Natural killer cell (primary cell): ENCODE measurements at regions not wholly inside any gene's neighbourhood (a gene's known extent, or its start where the extent isn't known, plus 50 kb on each side); places are given as distances from the start of the nearest gene placed in this dataset.

ENCODE experiments used
- ATAC-seq, 3 donors: fragments of 150-1000 bp in 2 of 3; fragments of 200-7000 bp in 1 of 3; cut with Tn5 transposase; 1 replicate in 1 of 3; 2 replicates in 2 of 3; pipeline ENCODE4 v1.10.0; 2021; ENCODE audit warnings: mild to moderate bottlenecking in 2 of 3, moderate library complexity in 2 of 3
- DNase-seq, 2 donors: peaks; one replicate each; pipeline versions ENCODE4 v3.0.0 to v3.0.0-alpha.2; 2013 to 2021; ENCODE audit warnings: mixed read lengths in 1 of 2
- H3K27ac ChIP-seq: one replicate; pipeline ENCODE4 v1.5.1; 2013; ENCODE audit warnings: mild to moderate bottlenecking, low read length
- H3K27me3 ChIP-seq: one replicate; pipeline ENCODE4 v1.6.1; 2013; ENCODE audit warnings: low read length; ENCODE audit not compliant: control insufficient read depth, insufficient read depth
- H3K36me3 ChIP-seq: one replicate; pipeline ENCODE4 v1.6.1; 2013; ENCODE audit warnings: low read length; ENCODE audit not compliant: control insufficient read depth, insufficient read depth
- H3K4me1 ChIP-seq: one replicate; pipeline ENCODE4 v1.6.1; 2013; ENCODE audit warnings: low read length; ENCODE audit not compliant: control insufficient read depth, insufficient read depth
- H3K4me3 ChIP-seq: one replicate; pipeline ENCODE4 v1.5.1; 2013; ENCODE audit warnings: low read length
- H3K9me3 ChIP-seq: one replicate; pipeline ENCODE4 v1.6.1; 2013; ENCODE audit warnings: low read length; ENCODE audit not compliant: control insufficient read depth, insufficient read depth
- H3K27ac Mint-ChIP-seq, 2 donors: one replicate each; pipeline ENCODE4 v1.8.0; 2022; ENCODE audit warnings: mild to moderate bottlenecking in 2 of 2, mixed read lengths in 2 of 2, moderate library complexity in 1 of 2
- H3K27me3 Mint-ChIP-seq, 2 donors: one replicate each; pipeline ENCODE4 v1.8.0; 2022; ENCODE audit warnings: low read depth in 2 of 2, mixed read lengths in 2 of 2
- H3K36me3 Mint-ChIP-seq: one replicate; pipeline ENCODE4 v1.8.0; 2022; ENCODE audit warnings: mixed read lengths
- H3K4me1 Mint-ChIP-seq, 2 donors: one replicate each; pipeline ENCODE4 v1.8.0; 2022; ENCODE audit warnings: mixed read lengths in 2 of 2
- H3K4me3 Mint-ChIP-seq: one replicate; pipeline ENCODE4 v1.8.0; 2022; ENCODE audit warnings: mild to moderate bottlenecking, moderate library complexity, mixed read lengths
- H3K9me3 Mint-ChIP-seq, 2 donors: one replicate each; pipeline ENCODE4 v1.8.0; 2022; ENCODE audit warnings: mixed read lengths in 2 of 2
- CTCF ChIP-seq: fragments of 200-600 bp; IDR thresholded peaks from one replicate; pipeline ENCODE4 v1.8.0; 2022; ENCODE audit warnings: antibody characterized with exemption
- WGBS: methylation state at CpG from one replicate; pipeline ENCODE4 v1.1.7; 2013; ENCODE audit warnings: missing lambda C conversion rate; ENCODE audit not compliant: insufficient coverage; 5-methylcytosine and 5-hydroxymethylcytosine counted together
- intact Hi-C: fragments of 100-400 bp; cut with micrococcal nuclease; formaldehyde crosslinking; loops from one replicate; pipeline ENCODE4 v1.14.2; 2022

- no peak for TF ChIP-seq CTCF
- 77% methylated on average over 9 of the region's 9 CpGs for whole genome bisulfite sequencing
Observed at GRCh38 chr11:134667505-134667904, 255.5 kb upstream of the B3GAT1 start.

GRCh38 chr11:134667175-134667500 lies 255.1 kb upstream of the B3GAT1 start:
- Histone ChIP-seq H3K9me3 (no peaks in the 10 kb centered on the region), H3K27me3 (no peaks in the 10 kb centered on the region), H3K4me1 (no peaks in the 10 kb centered on the region), H3K36me3 (no peaks in the 10 kb centered on the region), H3K27ac (no peak overlapping the region), H3K4me3 (no peak overlapping the region)
- 76% methylated on average over 4 of the region's 4 CpGs for WGBS
- peaks cover 12 to 13% of the 10 kb centered on the region in 2 donors for H3K27me3 Mint-ChIP-seq
- H3K4me1 Mint-ChIP-seq, result no peaks in the 10 kb centered on the region
- DNase-seq, result no peak
- no peaks in the 10 kb centered on the region for H3K9me3 Mint-ChIP-seq
- no peak for ATAC-seq
- no peak overlapping the region for H3K4me3 Mint-ChIP-seq
- H3K36me3 Mint-ChIP-seq, result no peaks in the 10 kb centered on the region
- intact Hi-C loops, result no loop called here
- no peak overlapping the region for H3K27ac Mint-ChIP-seq
- TF ChIP-seq CTCF, result no peak

More at GRCh38 chr11:134667505-134667904, 255.5 kb upstream of the B3GAT1 start:
- intact Hi-C loops, result no loop called here
- H3K27ac ChIP-seq, result no peak overlapping the region
- no peak overlapping the region for H3K27ac Mint-ChIP-seq
- H3K4me3 ChIP-seq, result no peak overlapping the region
- peaks cover 15 to 16% of the 10 kb centered on the region in 2 donors for H3K27me3 Mint-ChIP-seq
- H3K4me1 Mint-ChIP-seq, result no peaks in the 10 kb centered on the region
- DNase-seq (no peak), ATAC-seq (no peak)
- H3K36me3 ChIP-seq, result no peaks in the 10 kb centered on the region
- no peaks in the 10 kb centered on the region for H3K27me3 ChIP-seq
- no peaks in the 10 kb centered on the region for H3K9me3 ChIP-seq
- H3K9me3 Mint-ChIP-seq, result no peaks in the 10 kb centered on the region
- no peaks in the 10 kb centered on the region for H3K36me3 Mint-ChIP-seq
- H3K4me3 Mint-ChIP-seq, result no peak overlapping the region
- H3K4me1 ChIP-seq, result no peaks in the 10 kb centered on the region

GRCh38 chr11:134666273-134667174 lies 254.5 kb upstream of the B3GAT1 start:
- ATAC-seq (no peak), DNase-seq (no peak)
- Mint-ChIP-seq H3K4me1 (no peaks in the 10 kb centered on the region), H3K36me3 (no peaks in the 10 kb centered on the region), H3K4me3 (no peak overlapping the region), H3K27me3 (peaks cover 7 to 9% of the 10 kb centered on the region in 2 donors), H3K27ac (no peak overlapping the region), H3K9me3 (no peaks in the 10 kb centered on the region)
- H3K27ac ChIP-seq, result no peak overlapping the region
- no peaks in the 10 kb centered on the region for H3K9me3 ChIP-seq
- 83% methylated on average over 13 of the region's 13 CpGs for WGBS
- no peaks in the 10 kb centered on the region for H3K27me3 ChIP-seq
- H3K4me1 ChIP-seq, result no peaks in the 10 kb centered on the region
- no peaks in the 10 kb centered on the region for H3K36me3 ChIP-seq
- intact Hi-C loops, result no loop called here
- no peak for TF ChIP-seq CTCF
- no peak overlapping the region for H3K4me3 ChIP-seq
